DMS53 (cell line): ENCODE measurements at regions not wholly inside any gene's neighbourhood (a gene's known extent, or its start where the extent isn't known, plus 50 kb on each side); places are given as distances from the start of the nearest gene placed in this dataset.

ENCODE experiments used
- DNase-seq: peaks from one replicate; lab custom pipeline; 2025; lab: John Stamatoyannopoulos, UW

DNA sequence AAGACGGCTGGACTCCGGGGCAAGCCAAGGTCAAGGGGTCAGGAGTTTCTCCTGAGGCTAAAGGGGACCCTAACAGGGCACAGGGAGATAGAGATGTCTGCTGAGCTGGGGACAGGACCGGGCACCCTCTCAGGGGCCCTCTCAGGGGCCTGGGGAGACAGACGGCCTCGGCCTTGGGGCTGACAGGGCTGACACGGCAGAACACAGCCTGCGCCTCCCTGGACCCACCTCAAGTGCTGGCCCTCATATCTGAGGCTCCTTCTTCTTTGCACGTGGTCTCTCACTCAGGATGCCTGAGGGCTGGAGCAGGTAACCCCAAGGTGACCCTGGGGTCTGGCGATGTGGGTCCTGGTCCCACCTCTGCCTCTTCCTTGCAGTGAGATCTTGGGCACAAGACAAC is 186.9 kb upstream of the TNRC6C start:
- no peak for DNase-seq

DNA sequence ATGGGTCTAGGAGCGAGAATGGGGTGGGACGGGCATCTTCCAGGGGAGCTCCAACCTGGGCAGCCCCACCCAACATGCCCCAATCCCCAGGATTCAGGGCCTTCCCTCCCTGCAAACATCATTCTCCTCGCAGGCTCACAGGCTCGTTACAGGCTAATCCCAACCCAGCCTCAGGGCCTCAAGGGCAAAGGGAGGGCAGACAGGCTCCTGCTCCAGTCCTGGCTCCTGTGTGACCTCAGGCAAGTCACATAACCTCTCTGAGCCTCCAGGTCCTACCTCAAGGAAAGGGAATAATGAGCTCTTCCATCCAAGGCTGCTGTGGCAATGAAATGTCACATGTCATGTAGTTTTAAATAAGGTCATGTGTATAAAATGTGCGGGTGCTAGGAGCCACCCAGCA is 186.5 kb upstream of the TNRC6C start:
- no peak for DNase-seq

DNA sequence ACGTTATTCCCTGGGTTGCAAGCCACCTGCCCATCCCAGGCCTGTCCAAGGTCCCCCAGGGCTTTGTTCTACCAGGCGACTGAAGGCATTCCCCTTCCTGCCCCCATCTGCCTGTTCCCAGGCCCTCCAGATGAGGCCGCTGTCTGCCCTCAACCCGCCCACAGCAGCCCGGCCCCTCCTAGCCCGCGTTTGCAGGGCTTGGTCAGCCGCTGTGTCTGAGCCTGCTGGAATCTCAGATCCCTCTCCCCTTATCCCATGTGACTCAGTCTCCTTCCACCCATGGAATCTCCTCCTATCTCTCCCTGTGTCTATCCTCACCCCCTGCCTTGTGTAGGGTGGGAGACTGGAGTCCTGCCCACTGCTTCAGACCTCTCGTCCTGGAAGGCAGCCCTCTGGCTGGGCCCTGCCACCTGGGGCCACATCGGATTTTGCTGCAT is 186.0 kb upstream of the TNRC6C start:
- DNase-seq = peak; percentile 39

DNA sequence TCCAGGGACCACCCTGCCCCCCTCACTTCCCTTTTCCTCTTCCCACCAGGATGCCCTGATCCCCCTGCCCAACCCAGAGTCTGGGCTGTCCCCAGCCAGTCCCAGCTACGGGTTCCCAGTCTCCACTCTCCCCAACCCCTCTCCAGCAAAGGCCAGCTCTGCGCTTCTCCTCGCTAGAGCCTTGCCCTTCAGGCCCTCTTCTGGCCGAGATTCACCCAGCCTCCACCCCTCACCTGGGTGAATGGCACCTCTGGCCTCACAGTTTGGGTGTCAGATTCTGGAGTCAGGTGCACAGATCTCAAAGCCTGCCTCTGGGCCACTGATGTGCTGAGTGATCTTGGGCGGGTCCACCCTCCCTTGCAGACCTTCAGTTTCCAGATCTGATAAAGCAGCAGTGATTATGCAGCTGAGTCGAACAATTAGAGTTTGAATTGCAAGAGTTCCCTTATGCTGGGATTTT is 185.6 kb upstream of the TNRC6C start:
- no peak for DNase-seq

DNA sequence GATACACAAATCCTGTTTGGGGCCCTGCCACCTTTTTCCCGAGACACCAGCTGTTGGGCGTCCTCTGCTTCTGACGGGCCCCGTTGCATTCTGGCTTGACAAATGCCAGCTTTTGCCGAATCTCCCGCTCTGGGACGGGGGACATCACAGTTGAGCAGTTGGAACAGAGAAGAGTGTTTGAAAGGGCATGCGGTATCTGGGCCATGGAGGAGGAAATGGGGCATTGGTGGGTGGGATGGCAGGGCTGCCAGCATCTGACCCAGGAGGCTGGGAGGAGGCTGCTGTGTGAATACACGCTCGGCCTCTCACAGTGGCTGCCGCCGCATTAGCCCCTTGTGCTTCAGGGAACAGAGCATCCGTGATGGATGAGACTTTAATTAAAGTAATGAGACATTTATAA is 184.3 kb upstream of the TNRC6C start:
- no peak for DNase-seq

DNA sequence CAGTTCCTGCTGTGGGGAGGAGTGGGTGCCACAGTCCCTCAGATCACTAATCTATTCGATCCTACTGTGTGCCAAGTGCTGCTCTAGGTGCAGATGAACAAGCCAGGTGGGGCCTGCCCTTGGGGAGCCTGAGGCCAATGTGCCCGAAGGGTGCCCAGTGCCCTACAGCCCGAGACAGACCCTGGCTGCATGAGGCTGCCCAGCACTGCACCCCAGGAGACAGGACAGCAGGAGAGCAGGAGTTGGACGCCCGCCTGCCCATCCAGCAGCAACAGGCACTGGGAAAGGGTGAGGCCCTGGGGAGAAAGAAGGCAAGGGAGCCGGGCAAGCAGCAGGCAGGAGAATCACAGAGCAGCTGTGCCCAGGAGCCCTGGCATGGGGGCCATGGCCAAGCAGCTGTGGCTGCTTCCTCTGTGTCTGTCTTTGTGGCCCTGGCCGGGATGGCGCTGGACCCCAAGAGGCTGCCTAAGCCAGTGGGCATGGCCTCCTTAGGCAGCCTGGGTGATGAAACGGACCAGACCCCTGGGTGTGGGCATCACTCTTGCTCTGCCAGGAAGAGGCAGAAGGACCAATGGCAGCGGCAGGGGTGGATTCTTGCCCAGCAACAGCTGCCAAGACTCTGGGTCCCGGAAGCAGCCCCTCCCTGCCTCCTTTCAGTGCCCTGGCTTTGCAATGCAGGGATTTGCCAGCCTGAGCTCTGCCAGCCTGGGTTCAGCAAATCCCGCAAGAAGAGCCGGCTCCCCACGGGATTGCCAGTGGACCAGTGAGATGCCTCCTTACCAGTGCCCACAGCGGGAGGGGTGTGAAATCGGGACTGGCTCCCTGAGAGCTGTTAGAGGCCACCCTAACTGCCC is 179.6 kb upstream of the TNRC6C start:
- no peak for DNase-seq

DNA sequence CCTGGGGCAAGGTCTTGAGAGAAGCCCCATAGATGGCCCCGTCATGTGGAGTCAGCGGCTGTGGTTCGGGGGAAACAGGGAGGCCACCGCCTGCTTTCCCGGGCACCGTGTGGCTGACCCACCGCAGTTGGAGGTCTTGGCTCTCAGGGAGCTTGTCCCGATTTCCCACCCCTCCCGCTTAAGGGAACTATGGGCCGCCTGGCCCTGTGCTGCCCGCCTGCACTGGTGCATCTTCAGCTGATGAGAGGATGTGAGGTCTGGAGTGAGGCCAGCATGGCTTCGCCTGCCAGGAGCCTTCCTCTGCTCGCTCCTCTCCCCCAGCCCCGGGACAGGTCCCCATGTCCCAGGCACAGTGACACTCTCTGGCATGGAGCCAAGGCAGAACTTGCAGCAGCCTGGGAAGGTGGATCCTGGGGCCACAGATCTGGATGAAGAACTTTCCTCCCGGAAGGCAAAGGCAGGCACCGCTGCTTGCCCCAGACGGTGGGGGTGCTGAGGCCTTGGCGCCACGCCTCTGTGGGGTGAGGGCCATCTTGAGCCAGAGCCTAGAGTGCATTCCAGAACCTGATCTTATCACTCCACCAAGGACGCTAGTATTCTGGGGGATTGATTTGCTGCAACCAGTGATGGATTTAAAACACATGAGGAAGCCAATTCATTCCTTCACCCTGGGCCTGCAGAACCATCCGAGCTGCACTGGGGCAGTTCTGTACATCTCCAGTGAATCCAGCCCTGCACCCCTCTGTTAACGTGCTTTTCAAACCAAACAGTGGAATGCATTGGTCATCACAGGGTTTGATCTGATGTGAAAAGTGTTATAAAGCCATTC is 178.6 kb upstream of the TNRC6C start:
- DNase-seq = no peak

DNA sequence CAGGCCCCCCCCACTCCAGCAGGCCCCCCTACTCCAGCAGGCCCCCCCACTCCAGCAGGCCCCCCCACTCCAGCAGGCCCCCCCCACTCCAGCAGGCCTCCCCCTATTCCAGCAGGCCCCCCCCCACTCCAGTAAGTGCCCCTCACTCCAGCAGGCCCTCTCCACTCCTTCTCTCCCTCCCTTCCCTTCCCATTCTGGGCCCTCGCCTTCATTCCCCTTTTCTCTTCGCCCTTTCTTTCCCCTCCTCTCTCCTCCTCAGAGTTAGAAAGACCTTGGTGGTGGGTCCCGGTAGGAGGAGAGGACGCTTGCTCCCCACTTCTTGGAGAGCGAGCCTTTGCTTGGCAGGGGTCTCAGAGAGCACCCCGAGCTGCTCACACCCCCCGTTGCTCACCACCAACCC is 177.0 kb upstream of the TNRC6C start:
- no peak for DNase-seq

DNA sequence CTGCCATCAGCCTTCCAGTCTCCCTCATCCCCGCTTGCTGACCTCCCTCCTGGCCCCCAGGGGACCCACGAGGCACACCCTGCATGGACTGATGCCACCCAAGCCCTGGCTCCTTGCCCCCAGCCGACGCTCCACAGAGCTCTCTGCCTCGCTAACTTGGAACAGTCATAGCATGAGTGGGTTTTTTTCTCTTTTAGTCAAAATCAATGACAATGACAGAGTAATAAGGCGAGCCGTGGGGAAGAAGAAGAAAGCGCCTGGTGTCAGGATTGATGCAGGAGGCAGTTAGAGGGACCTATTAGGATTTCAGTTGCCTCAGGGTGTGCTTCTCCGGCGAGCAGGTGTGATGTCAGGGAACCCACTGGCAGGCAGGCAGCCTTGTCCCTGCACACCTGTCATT is 176.3 kb upstream of the TNRC6C start:
- no peak for DNase-seq

DNA sequence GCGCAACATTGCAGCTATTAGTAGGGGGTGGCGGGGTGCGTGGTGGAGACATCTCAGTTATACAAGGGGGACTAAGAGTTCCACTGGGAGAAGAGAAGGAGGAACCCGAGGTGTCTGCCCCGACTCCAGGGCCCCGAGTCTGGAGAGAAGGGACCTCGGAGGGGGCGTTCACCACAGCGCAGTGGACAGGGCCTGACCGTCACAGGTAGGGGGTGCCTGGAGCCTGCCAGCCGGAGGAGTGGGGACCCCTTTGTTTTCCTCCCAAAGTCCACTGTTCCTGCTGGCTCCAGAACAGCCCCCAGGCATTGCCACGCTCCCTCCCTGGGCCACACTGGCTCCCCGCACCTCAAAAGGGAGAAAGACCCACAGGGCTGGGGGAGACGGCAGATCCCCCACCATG is 175.9 kb upstream of the TNRC6C start:
- DNase-seq = no peak

DNA sequence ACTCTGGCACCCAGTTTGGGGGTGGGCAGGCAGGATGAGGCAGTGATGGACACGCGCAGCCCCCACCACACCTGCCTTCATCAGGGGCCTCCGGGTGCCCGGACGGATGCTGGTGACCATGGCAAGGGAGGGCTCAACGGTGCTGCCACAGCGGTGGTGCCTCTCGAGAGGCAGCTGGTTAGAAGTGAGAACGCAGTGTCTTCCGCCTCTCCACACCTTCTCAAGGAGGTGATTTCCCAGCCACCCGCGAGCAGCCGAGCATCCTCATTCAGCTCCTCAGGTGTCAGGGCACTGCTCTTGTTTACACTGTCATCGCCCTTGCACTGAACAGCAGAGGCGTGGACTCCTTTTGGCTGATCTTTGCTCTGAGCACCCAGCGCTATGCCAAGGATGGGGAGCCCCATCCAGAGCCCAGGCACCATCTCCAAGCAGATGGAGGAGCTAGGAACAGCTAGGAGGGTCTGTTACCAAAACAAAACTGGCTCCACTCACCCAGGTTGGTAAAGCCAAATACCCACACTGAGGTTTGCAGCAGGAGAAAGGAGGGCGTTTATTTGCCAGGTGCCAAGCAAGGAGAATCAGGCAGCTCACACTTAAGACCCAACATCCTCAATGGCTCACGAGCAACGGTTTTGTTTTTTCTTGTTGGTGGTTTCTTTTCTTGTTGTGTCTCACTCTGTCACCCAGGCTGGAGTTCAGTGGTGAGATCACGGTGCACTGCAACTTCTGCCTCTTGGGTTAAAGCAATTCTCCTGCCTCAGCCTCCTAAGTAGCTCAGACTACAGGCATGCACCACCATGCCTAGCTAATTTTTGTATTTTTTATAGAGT is 174.3 kb upstream of the TNRC6C start:
- DNase-seq = no peak

DNA sequence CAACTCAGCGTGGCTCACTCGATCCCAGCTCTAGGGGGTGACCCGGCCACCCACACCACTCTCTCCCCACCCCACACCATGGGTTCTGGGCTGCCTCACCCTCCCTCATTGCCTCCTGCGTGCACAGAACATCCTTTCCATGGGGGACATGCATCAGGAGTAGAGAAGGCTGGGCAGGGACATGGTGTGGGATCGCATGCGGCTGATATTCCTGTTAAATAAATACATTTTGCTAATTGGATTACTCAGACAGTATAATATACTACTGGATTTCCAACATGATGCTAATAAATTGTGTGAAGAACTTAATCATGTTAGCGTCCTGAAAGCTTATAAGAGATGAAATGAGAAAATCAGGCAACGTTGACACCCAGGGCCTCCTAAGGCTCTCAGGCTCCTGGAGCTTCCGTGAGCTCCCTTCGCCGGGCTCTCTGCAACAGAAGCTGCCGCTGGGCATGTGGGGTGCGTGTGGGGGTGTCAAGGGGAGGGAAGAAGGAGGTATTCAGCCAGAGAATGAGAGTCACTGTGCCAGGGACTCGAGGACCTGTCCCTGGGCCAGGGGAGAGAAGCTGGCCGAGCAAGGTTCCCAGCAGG is 173.1 kb upstream of the TNRC6C start:
- DNase-seq = no peak

DNA sequence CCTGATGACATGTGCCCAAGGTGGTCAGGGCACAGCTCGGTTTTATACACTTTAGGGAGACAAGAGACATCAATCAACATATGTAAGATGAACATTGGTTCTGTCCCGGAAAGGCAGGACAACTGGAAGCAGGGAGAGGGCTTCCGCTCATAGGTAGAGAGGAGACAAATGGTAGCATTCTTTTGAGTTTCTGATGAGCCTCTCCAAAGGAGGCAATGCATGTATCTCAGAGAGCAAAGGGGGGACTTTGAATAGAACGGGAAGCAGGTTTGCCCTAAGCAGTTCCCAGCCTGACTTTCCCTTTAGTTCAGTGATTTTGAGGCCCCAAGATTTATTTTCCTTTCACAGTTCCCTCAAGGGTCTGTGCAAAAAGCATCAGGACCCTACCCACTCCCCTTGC is 172.4 kb upstream of the TNRC6C start:
- no peak for DNase-seq

DNA sequence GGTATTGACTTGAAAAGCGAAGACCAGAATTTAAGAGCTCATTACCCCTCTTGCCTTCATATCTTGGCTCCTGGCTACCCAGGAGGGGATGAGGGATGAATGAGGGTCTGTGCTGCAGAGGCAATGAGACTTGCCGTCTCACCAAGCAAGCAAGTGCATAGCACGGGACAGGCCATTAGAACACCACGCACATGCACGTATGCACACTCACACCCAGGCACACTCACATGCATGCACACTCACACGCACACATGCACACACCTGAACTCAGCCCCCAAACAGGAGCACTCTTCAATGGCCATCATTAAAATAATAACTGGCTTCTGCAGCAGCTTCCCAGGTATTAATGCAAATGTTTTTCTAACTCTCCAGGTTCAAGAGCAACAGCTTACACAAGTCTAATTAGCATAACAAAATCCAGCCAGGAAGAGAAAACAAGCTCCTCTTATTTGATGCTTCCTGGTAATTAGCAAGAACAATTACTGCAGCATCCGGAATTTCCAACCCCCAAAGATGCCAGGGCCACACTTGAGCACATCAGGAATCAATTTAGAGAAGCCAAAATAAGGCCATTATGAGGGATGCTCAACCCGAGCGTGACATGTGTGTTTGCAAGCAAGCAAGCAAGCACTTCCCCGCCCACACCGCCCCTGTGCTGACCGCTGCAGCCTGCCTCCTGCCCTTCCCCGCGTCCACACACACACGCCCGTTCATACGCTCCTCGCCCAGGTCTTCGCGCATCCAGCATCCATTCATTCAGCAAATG is 171.6 kb upstream of the TNRC6C start:
- DNase-seq = no peak

DNA sequence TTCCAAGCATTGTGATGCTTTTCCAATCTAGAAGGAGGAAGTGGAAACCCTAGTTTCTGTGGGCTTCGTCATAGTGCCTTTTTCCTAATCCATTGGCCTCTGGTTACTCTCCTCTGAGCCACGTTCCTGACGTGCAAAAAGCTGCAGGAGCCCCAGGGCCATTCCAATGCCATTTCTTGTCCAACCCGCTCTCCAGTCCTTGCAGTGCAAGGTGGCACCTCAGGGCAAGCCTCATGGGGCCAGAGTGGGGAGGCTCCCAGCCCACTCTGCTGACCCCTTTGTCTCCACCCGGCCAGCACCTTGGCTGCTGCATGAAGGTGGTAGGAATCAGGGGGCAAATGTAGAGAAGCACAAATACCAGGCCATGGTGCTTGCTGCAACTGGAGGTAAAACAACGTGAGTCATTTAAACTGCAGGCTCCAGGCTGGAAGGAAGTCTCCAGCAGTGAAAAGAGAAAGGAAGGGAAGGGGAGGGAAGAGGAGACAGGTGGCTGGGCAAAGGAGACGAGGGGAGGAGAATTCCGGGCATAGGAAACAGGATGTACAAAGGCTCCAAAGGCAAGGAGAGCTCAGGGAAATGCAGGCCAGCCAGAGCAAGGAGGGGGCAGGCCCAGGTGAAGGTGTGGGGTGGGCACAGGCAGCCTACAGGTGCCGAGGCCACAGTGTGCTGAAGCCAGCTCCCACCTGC is 168.2 kb upstream of the TNRC6C start:
- no peak for DNase-seq

DNA sequence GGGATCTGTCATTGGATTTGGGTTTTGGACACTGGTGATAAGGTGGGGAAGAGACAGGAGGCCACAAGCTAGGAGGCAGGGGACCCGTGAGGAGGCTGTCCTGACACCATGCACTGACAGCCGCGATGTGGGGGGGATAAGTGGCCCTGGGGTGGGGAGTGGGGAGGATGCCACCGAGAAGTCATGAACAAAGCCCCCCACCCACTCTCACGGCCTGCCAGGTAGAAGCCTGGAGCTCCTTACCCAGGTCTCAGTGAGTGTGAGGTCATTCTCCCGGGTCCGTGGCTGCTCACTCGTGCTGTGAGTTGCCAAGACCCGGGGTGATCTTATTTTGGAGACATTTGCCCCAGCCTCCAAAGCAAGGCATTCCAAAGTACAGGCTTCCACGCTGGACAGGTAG is 165.9 kb upstream of the TNRC6C start:
- no peak for DNase-seq

DNA sequence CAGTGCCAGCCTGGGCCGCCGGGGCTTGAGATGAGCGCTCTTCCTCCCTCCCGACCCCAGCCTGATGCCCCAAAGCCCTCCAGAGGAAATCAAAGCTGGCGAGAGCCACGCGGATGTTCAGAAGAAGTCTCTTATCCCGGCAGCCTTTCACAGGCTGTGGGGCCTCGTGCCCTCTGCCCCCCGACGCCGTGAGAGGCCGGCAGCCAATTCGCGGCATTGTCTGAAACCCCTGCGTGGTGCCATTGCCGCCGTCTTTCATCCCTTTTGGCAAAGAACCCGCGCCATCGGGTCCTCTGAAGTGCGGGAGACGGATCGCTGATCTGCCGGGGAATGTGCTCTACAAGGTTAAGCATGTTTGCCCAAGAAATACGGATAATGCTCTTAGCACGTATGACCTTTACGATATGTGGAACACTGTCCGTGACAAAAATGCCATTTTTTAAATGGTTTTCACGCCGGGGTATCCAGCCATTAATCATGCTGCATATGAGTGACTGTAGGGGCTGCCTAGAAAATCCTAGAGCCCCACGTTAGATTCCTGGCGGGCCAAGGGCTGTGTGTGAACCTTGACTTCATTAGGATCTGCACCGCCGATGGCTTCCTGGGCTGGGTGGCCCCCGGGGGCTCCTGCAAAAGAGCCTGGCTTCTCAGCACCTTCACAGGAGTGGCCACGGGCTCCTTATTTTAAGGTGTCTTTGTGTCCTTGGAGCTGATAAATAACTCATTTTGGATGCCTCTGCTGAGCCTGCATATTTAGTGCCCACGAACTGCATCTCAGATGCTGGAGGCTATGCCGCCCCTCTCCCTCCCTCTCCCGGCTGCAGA is 165.1 kb upstream of the TNRC6C start:
- no peak for DNase-seq

DNA sequence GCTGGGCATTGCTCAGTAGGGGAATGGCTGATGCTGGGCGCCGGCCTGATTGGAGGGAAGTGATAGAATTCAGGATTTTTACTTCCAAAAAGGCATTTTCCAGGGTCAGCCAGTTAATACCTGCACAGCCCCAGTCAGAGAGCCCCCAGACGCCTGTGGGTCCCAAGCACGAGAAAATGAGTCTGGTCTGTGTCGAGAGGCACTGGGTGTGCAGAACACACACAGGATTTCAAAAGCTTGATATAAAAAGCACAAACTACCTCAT is 164.6 kb upstream of the TNRC6C start:
- DNase-seq = no peak

DNA sequence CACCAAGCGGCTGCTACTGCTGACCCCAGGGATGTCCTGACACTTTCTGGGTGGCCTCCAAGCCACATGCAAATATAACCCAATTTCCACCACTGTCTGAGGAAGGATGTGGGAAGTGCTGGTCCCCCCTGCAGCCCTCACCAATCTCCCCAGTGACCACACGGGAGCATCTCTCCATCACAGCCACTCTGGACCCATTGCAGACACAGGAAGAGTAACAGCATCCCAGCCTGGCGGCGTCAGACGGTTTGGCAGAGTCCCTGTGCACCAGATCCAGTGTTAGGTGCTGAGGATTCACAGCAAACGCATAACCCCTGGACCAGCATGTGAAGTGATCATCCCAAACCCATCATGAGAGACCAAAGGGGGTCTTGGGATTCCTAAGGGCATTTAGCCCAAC is 163.7 kb upstream of the TNRC6C start:
- DNase-seq = no peak

DNA sequence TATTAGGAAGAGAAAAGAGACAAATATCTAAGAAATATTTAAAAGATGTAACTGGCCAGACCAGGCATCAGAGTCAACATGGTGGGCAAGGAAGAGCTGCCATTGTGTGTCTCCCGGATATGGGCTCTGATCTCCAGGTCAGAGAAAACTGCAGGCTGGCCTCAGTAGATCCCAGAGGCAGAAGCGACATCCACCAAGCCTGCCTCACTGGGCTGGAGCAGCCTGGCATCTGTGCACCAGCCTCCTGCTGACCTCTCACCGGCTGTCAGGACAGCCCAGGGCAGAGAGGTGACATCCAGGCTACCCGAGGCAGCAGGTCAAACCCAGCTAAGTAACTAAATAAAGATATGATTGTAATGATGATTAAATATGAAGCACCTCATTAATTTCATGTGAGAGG is 162.8 kb upstream of the TNRC6C start:
- DNase-seq = no peak
